ENCODE measurements at regions not wholly inside any gene's neighbourhood (a gene's known extent, or its start where the extent isn't known, plus 50 kb on each side); places are given as distances from the start of the nearest gene placed in this dataset.

- TF ChIP-seq CTCF (IDR thresholded peaks at IDR 0.05), result no peak
- TF ChIP-seq POLR2A (IDR thresholded peaks at IDR 0.05), result no peak
Measured at GRCh38 chr5:38790891-38791290, 54.9 kb upstream of the OSMR start.

Measured in right lobe of liver (tissue), 4 donors.